ES-I3 (cell line): ENCODE measurements at regions not wholly inside any gene's neighbourhood (a gene's known extent, or its start where the extent isn't known, plus 50 kb on each side); places are given as distances from the start of the nearest gene placed in this dataset.

Experiments used
- H3K36me3 ChIP-seq: 2 replicates; pipeline ENCODE4 v1.6.1; 2013; ENCODE audit warnings: mild to moderate bottlenecking, low read length, control low read depth, moderate library complexity; ENCODE audit not compliant: insufficient read depth
- H3K4me1 ChIP-seq: 2 replicates; pipeline ENCODE4 v1.6.1; 2013; ENCODE audit warnings: mild to moderate bottlenecking, control low read depth, low read length; ENCODE audit not compliant: insufficient read depth
- H3K9ac ChIP-seq: 2 replicates; pipeline ENCODE4 v1.6.1; 2013; ENCODE audit warnings: low read depth, mild to moderate bottlenecking, low read length, moderate library complexity
- H3K9me3 ChIP-seq: 2 replicates; pipeline ENCODE4 v1.6.1; 2013; ENCODE audit warnings: mild to moderate bottlenecking, low read length, moderate library complexity; ENCODE audit not compliant: control insufficient read depth, insufficient read depth

DNA sequence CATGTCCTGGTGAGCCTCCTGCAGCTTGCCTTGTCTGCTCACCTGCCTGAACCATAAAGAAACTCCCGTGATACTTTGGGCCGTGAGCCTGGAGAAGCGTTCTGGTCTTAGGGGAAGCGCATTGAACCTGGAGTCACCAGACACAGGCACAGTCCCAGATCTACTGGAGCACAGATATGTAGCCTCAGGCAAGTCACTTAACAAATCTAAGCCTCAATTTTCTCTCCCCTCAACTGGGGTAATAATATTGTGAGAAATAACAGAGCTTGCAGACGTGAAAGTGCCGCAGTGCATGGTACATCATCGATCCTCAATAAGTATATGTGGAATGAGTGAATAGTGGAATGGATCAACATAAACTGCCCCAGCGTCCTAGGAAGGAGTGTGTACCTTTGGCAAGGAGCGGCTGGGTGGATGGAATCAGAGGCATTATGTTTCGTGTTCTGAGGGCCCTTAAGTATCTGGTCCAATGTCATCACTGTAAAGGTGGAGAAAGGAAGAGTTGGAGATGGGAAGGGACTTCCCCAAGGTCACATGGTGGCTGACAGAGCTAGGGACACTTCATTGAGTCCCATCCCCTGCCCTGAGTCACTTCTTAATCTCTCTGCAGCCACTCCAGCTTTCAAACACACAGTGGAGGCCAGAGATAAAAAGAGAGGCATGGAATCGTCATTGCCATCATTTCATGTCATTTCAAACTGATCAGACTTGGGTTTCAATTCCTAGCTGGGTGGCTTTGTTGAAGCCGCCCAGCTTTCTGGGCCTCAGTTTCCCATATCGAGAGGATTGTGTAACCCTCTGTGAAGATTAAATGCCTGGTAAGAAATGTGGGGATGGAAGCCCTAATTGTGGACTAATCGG lies 172.4 kb downstream of the DDX1 start:
- no peaks in the 10 kb centered on the region for H3K4me1 ChIP-seq
- H3K9me3 ChIP-seq: no peaks in the 10 kb centered on the region
- no peak overlapping the region for H3K9ac ChIP-seq
- no peaks in the 10 kb centered on the region for H3K36me3 ChIP-seq

GRCh38 chr2:15764683-15765011 lies 173.0 kb downstream of the DDX1 start:
- no peaks in the 10 kb centered on the region for H3K4me1 ChIP-seq
- no peak overlapping the region for H3K9ac ChIP-seq
- H3K9me3 ChIP-seq: no peaks in the 10 kb centered on the region
- H3K36me3 ChIP-seq: no peaks in the 10 kb centered on the region

- Histone ChIP-seq H3K9me3 (no peaks in the 10 kb centered on the region), H3K36me3 (no peaks in the 10 kb centered on the region), H3K4me1 (no peaks in the 10 kb centered on the region), H3K9ac (no peak overlapping the region; the same call in 1 of the 2 replicates)
Observed at GRCh38 chr2:15765211-15765610, 173.5 kb downstream of the DDX1 start.

DNA sequence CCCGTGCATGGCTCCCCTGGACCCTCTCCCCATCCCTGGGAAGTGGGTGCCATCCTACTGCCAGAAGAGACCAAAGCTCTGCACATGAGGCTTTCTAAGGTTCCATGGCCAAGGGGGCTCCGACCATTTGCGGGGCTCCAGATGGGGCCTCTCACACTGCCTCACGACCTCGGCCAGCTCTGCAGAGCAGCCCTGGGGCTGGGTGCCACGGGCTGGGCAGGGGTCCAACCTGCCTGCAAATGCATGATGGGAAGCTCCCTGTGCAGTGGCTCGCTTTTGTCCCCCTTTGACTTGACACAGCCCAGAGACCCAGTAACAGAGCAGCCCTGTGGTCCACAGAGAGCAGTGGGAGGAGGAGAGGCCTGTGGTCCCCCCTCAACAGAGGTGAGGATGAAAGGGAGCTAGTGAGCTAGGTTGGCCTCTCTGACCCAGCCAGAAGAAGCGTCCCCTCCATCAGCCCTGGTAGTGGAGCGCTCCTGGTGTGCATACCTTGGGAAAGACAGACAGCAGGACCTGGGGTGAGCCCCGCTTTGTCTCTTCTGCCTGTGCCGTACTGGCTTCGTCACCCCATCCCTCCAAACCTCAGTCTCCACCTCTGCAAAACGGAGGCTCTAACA lies 174.1 kb downstream of the DDX1 start:
- no peaks in the 10 kb centered on the region for H3K9me3 ChIP-seq
- H3K9ac ChIP-seq: no peak overlapping the region
- no peaks in the 10 kb centered on the region for H3K36me3 ChIP-seq
- no peaks in the 10 kb centered on the region for H3K4me1 ChIP-seq

DNA sequence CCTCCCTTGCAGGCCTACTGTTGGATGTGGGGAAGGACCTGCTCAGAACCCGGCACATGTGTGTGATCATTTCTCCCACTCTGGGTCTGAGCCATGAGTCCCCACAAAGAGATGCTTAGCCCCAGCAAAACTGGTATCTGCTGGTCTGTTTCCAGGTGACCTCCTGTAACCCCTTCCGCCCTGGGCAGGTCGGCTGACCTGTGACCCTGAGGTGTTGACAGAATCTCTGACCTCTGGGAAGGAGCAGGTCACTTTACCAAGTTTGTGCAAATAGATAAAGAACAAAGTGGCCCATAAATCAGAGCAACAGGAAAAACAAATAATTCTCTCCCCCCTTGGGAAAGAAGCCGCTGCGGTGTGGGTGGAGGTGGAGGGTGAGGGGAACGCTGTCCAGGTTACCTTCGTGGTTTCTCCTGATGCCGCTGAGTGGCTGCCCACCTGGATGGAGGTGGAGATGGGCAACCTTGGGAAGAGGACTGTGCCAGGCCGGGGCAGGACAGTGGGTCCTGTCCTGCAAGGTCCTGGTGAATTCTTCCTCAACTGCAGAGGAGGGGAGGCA lies 174.0 kb upstream of the MYCN start:
- H3K36me3 ChIP-seq: no peaks in the 10 kb centered on the region
- no peak overlapping the region for H3K9ac ChIP-seq
- H3K9me3 ChIP-seq: no peaks in the 10 kb centered on the region
- H3K4me1 ChIP-seq: no peaks in the 10 kb centered on the region

DNA sequence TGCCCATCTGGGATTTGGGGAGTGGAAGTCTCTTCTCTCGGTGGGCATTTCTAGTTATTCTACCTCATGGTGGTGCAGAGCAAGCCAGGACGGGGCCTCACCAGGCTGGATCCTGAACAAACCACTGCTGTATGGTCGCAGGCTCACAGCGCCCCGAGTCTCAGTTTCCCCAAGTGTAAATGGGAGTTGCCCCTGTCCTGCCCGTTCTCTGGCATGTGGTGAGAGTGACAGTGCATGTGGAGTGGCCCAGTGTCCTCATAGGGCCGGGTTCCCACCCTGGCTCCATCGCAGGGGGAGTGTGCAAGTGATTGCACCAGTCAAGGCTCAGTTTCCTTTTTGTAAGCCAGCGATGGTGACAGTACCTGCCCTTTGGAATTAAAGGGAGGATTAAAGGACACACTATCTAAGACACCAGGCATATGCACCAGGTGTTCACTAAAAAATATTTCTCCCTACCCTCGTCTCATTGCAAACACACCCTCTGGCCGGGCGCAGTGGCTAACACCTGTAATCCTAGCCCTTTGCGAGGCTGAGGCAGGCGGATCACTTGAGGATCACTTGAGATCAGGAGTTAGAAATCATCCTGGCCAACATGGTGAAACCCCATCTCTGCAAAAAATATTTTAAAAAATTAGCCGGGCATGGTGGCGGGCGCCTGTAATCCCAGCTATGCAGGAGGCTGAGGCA lies 173.3 kb upstream of the MYCN start:
- Histone ChIP-seq H3K9ac (no peak overlapping the region), H3K4me1 (no peaks in the 10 kb centered on the region), H3K9me3 (no peaks in the 10 kb centered on the region), H3K36me3 (no peaks in the 10 kb centered on the region)

GRCh38 chr2:15767679-15768078 lies 172.7 kb upstream of the MYCN start:
- H3K9me3 ChIP-seq: no peaks in the 10 kb centered on the region
- H3K4me1 ChIP-seq: no peaks in the 10 kb centered on the region
- no peaks in the 10 kb centered on the region for H3K36me3 ChIP-seq
- no peak overlapping the region for H3K9ac ChIP-seq

DNA sequence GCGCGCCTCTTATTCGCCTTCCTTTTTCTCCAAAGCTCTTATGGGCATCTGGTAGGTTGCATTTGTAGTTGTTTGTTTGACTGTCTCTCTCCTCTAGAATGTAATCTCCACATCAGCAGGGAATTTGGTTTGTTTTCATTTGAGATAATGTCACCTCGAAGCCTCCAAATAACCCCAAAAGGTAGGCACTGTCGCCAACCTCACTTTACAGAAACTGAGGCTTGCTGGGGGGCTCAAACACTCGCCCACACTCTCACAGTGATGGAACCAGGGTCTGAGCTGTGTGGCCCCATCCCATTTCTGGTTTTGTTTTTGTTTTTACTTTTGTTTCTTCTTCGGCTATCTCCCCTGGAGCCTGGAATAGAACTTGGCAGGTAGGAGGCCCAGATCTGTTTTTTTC lies 172.2 kb upstream of the MYCN start:
- no peaks in the 10 kb centered on the region for H3K36me3 ChIP-seq
- no peaks in the 10 kb centered on the region for H3K9me3 ChIP-seq
- no peaks in the 10 kb centered on the region for H3K4me1 ChIP-seq
- H3K9ac ChIP-seq: no peak overlapping the region

- Histone ChIP-seq H3K36me3 (no peaks in the 10 kb centered on the region), H3K9ac (no peak overlapping the region), H3K4me1 (no peaks in the 10 kb centered on the region), H3K9me3 (no peaks in the 10 kb centered on the region)
Observed at GRCh38 chr2:15768615-15769014, 171.7 kb upstream of the MYCN start.

GRCh38 chr2:15769235-15769634 lies 171.1 kb upstream of the MYCN start:
- no peak overlapping the region for H3K9ac ChIP-seq
- no peaks in the 10 kb centered on the region for H3K9me3 ChIP-seq
- H3K4me1 ChIP-seq: no peaks in the 10 kb centered on the region
- no peaks in the 10 kb centered on the region for H3K36me3 ChIP-seq

GRCh38 chr2:15769676-15770547 lies 170.4 kb upstream of the MYCN start:
- no peak overlapping the region for H3K9ac ChIP-seq
- H3K9me3 ChIP-seq: no peaks in the 10 kb centered on the region
- no peaks in the 10 kb centered on the region for H3K4me1 ChIP-seq
- H3K36me3 ChIP-seq: no peaks in the 10 kb centered on the region

DNA sequence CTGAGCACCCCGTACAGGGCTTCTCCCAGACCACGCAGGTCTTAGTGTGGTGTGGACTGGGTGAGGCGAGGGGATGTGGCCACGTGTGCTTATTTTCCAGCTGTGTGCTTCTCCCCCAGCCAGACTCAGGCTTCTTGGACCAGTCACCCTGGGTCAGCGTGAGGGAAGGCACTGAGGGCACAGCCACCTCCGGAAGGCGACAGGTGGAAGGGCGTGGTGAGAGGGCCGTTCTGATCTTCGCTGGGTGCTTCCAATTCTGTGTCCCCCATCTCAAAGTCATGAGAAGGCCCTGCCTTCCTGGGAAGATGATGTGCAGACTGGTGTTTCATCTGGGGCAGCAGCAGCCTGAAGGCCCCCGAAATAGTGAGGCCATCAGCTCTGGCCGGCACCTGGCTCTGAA lies 169.7 kb upstream of the MYCN start:
- H3K9ac ChIP-seq: no peak overlapping the region
- H3K4me1 ChIP-seq: no peaks in the 10 kb centered on the region
- no peaks in the 10 kb centered on the region for H3K36me3 ChIP-seq
- H3K9me3 ChIP-seq: no peaks in the 10 kb centered on the region

DNA sequence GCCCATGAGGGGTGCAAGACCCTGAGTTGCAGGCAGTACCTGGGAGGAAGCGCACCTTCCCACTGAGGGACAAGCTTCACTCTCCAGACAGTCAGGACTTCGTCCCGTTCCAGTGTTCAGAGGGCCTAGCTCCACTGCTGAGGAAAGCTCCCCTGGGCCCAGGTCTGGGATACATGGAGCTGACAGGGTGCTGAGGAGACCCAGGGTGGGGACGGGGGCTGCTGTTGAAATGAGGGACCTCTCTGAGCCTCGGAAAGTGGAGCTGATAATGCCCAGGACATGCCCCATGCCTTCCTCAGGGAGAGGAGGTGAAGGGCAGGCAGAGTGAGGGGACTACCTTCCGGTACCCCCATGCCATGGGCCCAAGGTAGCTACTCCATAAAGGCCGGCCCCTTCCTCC lies 169.2 kb upstream of the MYCN start:
- no peak overlapping the region for H3K9ac ChIP-seq
- H3K36me3 ChIP-seq: no peaks in the 10 kb centered on the region
- no peaks in the 10 kb centered on the region for H3K4me1 ChIP-seq
- H3K9me3 ChIP-seq: no peaks in the 10 kb centered on the region

- Histone ChIP-seq H3K9me3 (no peaks in the 10 kb centered on the region), H3K36me3 (no peaks in the 10 kb centered on the region), H3K9ac (no peak overlapping the region), H3K4me1 (no peaks in the 10 kb centered on the region)
Observed at GRCh38 chr2:15772086-15772595, 168.2 kb upstream of the MYCN start.
